ENCODE measurements at regions not wholly inside any gene's neighbourhood (a gene's known extent, or its start where the extent isn't known, plus 50 kb on each side); places are given as distances from the start of the nearest gene placed in this dataset.
"Not testable (repeated sequence)": the region's sequence is repeated elsewhere in the genome, so short reads cannot be mapped to it uniquely, and the experiment has no call there.

- no peak for DNase-seq (ENCODE audit: low read depth)
These were observed 65.3 kb downstream of the CDO1 start for GRCh38 chr5:115751176-115751575.

- DNase-seq (ENCODE audit: low read depth): no peak
These were observed 67.4 kb downstream of the CDO1 start for GRCh38 chr5:115749016-115749415.

- DNase-seq (ENCODE audit: low read depth): not testable (repeated sequence)
These were observed 77.2 kb downstream of the CDO1 start for GRCh38 chr5:115739245-115739644.

GRCh38 chr5:115738830-115739229 lies 77.6 kb downstream of the CDO1 start:
- no peak for DNase-seq (ENCODE audit: low read depth)

GRCh38 chr5:115737452-115737851 lies 79.0 kb downstream of the CDO1 start:
- no peak for DNase-seq (ENCODE audit: low read depth)

GRCh38 chr5:115736690-115737005 lies 79.8 kb downstream of the CDO1 start:
- no peak for DNase-seq (ENCODE audit: low read depth)

- DNase-seq (ENCODE audit: low read depth): no peak
These were observed 80.3 kb downstream of the CDO1 start for GRCh38 chr5:115736004-115736689.

- no peak for DNase-seq (ENCODE audit: low read depth)
These were observed 81.1 kb downstream of the CDO1 start for GRCh38 chr5:115735108-115735998.

GRCh38 chr5:115733607-115734006 lies 82.9 kb downstream of the CDO1 start:
- no peak for DNase-seq (ENCODE audit: low read depth)

GRCh38 chr5:115732026-115732425 lies 84.4 kb downstream of the CDO1 start:
- no peak for DNase-seq (ENCODE audit: low read depth)

- DNase-seq (ENCODE audit: low read depth): no peak
These were observed 90.9 kb downstream of the CDO1 start for GRCh38 chr5:115725522-115725921.

GRCh38 chr5:115723220-115723619 lies 93.2 kb downstream of the CDO1 start:
- no peak for DNase-seq (ENCODE audit: low read depth)

GRCh38 chr5:115720888-115721287 lies 95.1 kb upstream of the TMED7 start:
- no peak for DNase-seq (ENCODE audit: low read depth)

- DNase-seq (ENCODE audit: low read depth): no peak
These were observed 93.1 kb upstream of the TMED7 start for GRCh38 chr5:115718927-115719326.

GRCh38 chr5:115713408-115713807 lies 87.6 kb upstream of the TMED7 start:
- DNase-seq (ENCODE audit: low read depth): no peak

- DNase-seq (ENCODE audit: low read depth): no peak
These were observed 83.7 kb upstream of the TMED7 start for GRCh38 chr5:115709585-115709984.

- DNase-seq (ENCODE audit: low read depth): no peak
These were observed 83.1 kb upstream of the TMED7 start for GRCh38 chr5:115708819-115709477.

GRCh38 chr5:115703514-115703913 lies 77.7 kb upstream of the TMED7 start:
- DNase-seq (ENCODE audit: low read depth): no peak

- DNase-seq (ENCODE audit: low read depth): no peak
These were observed 76.2 kb upstream of the TMED7 start for GRCh38 chr5:115702025-115702424.

- DNase-seq (ENCODE audit: low read depth): no peak
These were observed 74.1 kb upstream of the TMED7 start for GRCh38 chr5:115699967-115700366.

- no peak for DNase-seq (ENCODE audit: low read depth)
These were observed 70.4 kb upstream of the TMED7 start for GRCh38 chr5:115696141-115696650.

- DNase-seq (ENCODE audit: low read depth): no peak
These were observed 69.6 kb upstream of the TMED7 start for GRCh38 chr5:115695310-115695880.

Measured in RPMI7951 (cell line).